NB4 (cell line): ENCODE measurements at regions not wholly inside any gene's neighbourhood (a gene's known extent, or its start where the extent isn't known, plus 50 kb on each side); places are given as distances from the start of the nearest gene placed in this dataset.

Experiments used
- DNase-seq: peaks from one replicate; pipeline ENCODE4 v3.0.0; 2010; ENCODE audit warnings: low read depth
- H3K4me3 ChIP-seq: one replicate; pipeline ENCODE4 v1.5.1; 2011; ENCODE audit warnings: mild to moderate bottlenecking, low read depth, low read length, moderate library complexity
- CTCF ChIP-seq: IDR thresholded peaks from one replicate; pipeline ENCODE4 v1.5.1; 2012; ENCODE audit warnings: low read depth, low read length
- MYC ChIP-seq: IDR thresholded peaks from 2 replicates; pipeline ENCODE4 v1.6.1; 2011; ENCODE audit warnings: low read depth, low read length
- POLR2A ChIP-seq: IDR thresholded peaks from 2 replicates; pipeline ENCODE4 v1.6.1; 2011; ENCODE audit warnings: mild to moderate bottlenecking; ENCODE audit not compliant: insufficient read length; ENCODE audit errors: extremely low read depth
- TF ChIP-seq, protein P1 (sequence below): IDR thresholded peaks from 2 replicates; pipeline ENCODE4 v1.6.1; 2011; ENCODE audit warnings: low read depth, low read length

GRCh38 chr15:31925541-31925940 lies 104.8 kb upstream of the CHRNA7 start:
- no peak for TF ChIP-seq CTCF
- TF ChIP-seq MYC = no peak

DNA sequence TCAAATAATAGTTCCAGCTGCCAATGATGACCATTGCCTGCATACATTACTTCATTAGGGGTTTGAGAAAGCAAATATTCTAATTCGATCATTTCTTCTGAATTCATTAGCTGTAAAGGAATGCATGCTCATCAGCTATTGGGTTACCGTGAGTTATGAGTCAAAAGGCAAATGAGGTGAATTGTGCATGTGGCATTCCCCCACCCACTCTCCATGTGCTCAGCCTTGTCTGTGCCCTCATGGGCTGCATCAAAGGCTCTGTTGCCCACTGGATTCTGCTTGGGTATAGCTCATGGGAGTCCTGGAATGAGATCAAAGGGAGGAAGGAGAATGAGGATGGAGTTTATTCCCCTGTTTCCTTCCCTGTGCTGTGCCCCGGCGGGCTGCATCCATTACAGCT lies 99.3 kb upstream of the CHRNA7 start:
- no peak overlapping the region for H3K4me3 ChIP-seq
- DNase-seq = no peak
- TF ChIP-seq CTCF (no peak), MYC (no peak), POLR2A (no peak)

More at GRCh38 chr15:31925541-31925940, 104.8 kb upstream of the CHRNA7 start:
- DNase-seq = no peak
- no peak overlapping the region for H3K4me3 ChIP-seq

- DNase-seq = no peak
- H3K4me3 ChIP-seq = no peak overlapping the region
- TF ChIP-seq MYC (no peak), POLR2A (no peak), CTCF (no peak)
- TF ChIP-seq, protein P1, sequence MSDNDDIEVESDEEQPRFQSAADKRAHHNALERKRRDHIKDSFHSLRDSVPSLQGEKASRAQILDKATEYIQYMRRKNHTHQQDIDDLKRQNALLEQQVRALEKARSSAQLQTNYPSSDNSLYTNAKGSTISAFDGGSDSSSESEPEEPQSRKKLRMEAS = no peak
These were observed 97.7 kb upstream of the CHRNA7 start for GRCh38 chr15:31932576-31932975.

GRCh38 chr15:31934821-31935220 lies 95.5 kb upstream of the CHRNA7 start:
- TF ChIP-seq, protein P1 = no peak
- no peak for TF ChIP-seq MYC
- TF ChIP-seq POLR2A = no peak
- no peak for TF ChIP-seq CTCF
- no peak for DNase-seq
- H3K4me3 ChIP-seq = no peak overlapping the region

DNA sequence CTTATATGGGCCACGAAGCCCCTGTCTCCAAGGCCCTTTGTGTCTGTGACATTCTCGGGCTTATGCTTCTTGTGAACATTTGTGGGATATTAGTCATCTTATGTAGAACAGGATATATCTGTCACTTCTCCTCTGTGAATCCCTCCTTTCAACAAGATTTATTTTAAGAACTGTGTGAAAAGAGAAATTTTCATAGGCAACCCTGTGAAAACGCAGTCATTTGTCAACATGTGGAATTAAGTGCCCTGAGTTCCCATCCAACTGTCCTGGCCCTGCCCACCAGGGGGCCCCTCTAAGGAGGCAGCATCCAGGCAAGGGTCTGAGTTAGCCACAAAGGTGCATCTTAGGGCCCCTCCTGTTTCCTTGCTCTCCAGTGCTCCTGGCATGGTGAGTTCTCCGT lies 76.8 kb upstream of the CHRNA7 start:
- DNase-seq = no peak
- H3K4me3 ChIP-seq = no peak overlapping the region
- TF ChIP-seq POLR2A (no peak), CTCF (no peak), MYC (no peak)
- TF ChIP-seq, protein P1 = no peak

DNA sequence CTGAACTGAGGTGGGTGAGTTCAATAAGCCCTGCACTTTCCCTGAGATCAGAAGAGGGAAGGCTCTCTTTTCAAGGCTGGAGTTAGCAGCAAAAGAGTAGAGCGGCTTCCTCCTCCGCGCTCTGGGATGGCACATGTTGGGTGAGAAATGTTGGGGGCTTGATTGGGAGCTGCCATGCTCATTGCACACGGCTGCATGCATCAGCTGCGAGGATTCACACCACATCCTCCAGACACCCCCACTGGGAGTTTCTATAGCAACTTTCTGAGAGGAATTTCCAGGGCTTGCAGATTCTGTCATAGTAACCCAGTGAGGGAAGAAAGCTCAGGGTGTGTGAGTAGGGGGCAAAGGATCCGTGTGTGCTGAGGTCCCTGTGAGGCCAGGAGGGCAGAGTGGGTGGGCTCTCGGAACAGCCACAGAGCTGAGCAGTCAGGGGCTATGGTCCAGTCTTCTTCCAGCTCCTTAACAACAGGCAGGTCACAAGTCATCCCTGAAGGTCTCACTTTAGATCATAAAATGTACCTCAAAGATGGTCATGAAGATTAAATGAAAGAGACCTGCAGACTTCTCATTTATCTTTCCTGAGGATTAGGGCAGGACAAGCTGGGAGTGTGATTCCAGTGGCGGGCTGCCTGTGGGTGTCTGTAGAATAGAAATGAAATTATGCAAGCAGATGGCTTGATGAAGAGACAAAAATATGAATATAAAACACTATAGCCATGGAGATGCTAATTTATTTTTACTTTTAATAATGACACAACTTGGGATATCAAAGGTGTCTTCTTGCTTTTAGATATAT lies 75.7 kb upstream of the CHRNA7 start:
- DNase-seq = no peak
- TF ChIP-seq, protein P1 = no peak
- TF ChIP-seq MYC = no peak
- TF ChIP-seq POLR2A = no peak
- TF ChIP-seq CTCF = no peak
- no peak overlapping the region for H3K4me3 ChIP-seq
